ENCODE measurements at regions not wholly inside any gene's neighbourhood (a gene's known extent, or its start where the extent isn't known, plus 50 kb on each side); places are given as distances from the start of the nearest gene placed in this dataset.

GRCh38 chr9:126151686-126152134, 174.9 kb upstream of the MVB12B start:
- TF ChIP-seq ZNF274 (IDR thresholded peaks at IDR 0.05; ENCODE audit: low read depth, low read length) (no peak), SUZ12 (IDR thresholded peaks at IDR 0.05; ENCODE audit: extremely low read depth, insufficient read depth, insufficient read length) (no peak), YY1 (IDR thresholded peaks at IDR 0.05; ENCODE audit: insufficient read depth, insufficient read length) (no peak)

Data from NT2/D1 (cell line).